HCT116 (cell line): ENCODE measurements at regions not wholly inside any gene's neighbourhood (a gene's known extent, or its start where the extent isn't known, plus 50 kb on each side); places are given as distances from the start of the nearest gene placed in this dataset.

Source experiments
- ATAC-seq: fragments of 200-7000 bp; cut with Tn5 transposase; 2 replicates; pipeline ENCODE4 v1.9.1; 2020; ENCODE audit warnings: mild to moderate bottlenecking, moderate library complexity
- BruUV-seq: library from RNA; stranded (reverse); fragments of 400-500 nt; replicated peaks from 2 replicates; lab custom pipeline; 2021; lab: Mats Ljungman, UMichigan
- CTCF ChIA-PET: fragments of 300-600 bp; sonication (Branson Sonifier 250); formaldehyde crosslinking; loops from one replicate; lab custom pipeline; 2021; ENCODE audit warnings: antibody characterized with exemption; lab: Charles Lee
- POLR2A ChIA-PET: fragments of 300-600, 350-600 bp; sonication (Branson Sonifier 250); formaldehyde crosslinking; loops from one replicate; lab custom pipeline; 2021; ENCODE audit warnings: antibody characterized with exemption; lab: Charles Lee
- RAD21 ChIA-PET, 2 experiments: fragments of 300-600 bp; sonication (Branson Sonifier 250); formaldehyde crosslinking; loops; one replicate each; lab custom pipeline; 2023; ENCODE audit warnings: low total read pairs in 2 of 2; ENCODE audit not compliant: uncharacterized antibody in 2 of 2, unreplicated experiment in 2 of 2, low non-redundant PET in 1 of 2; lab: Charles Lee
- DNase-seq: peaks from one replicate; pipeline ENCODE4 v3.0.0-alpha.2; 2010; ENCODE audit warnings: low read depth, low spot score
- H2AFZ ChIP-seq: fragments of 200-600 bp; shearing (Covaris generic), sonication (generic); 2 replicates; pipeline ENCODE4 v1.6.1; 2017; ENCODE audit warnings: low read depth, mixed run types, mixed read lengths, antibody characterized with exemption, low read length; ENCODE audit not compliant: poor library complexity, severe bottlenecking
- H3K27ac ChIP-seq: 2 replicates; pipeline ENCODE4 v1.5.1; 2012; ENCODE audit warnings: low read depth, low read length
- H3K27me3 ChIP-seq: fragments of 200-600 bp; sonication (generic); 2 replicates; pipeline ENCODE4 v1.6.1; 2016; ENCODE audit warnings: mixed run types, low read length, mixed read lengths; ENCODE audit not compliant: insufficient read depth
- H3K36me3 ChIP-seq, 2 experiments: fragments of 200-500 bp in 1 of 2; fragments of 200-600 bp in 1 of 2; sonication (Bioruptor generic) in 1 of 2; sonication (generic) in 1 of 2; 2 replicates each; pipeline versions ENCODE4 v1.5.1 to v1.6.1; 2014 to 2016; ENCODE audit warnings: low read length in 2 of 2, inconsistent platforms in 1 of 2, mixed read lengths in 1 of 2, mixed run types in 1 of 2; ENCODE audit not compliant: insufficient read depth in 2 of 2, control insufficient read depth in 1 of 2
- H3K4me1 ChIP-seq, 2 experiments: fragments of 200-600 bp in 1 of 2; sonication (generic) in 1 of 2; 2 replicates each; pipeline versions ENCODE4 v1.5.1 to v1.6.1; 2012 to 2017; ENCODE audit warnings: low read length in 2 of 2, inconsistent platforms in 1 of 2, mild to moderate bottlenecking in 1 of 2, mixed read lengths in 1 of 2, mixed run types in 1 of 2, moderate library complexity in 1 of 2; ENCODE audit not compliant: insufficient read depth in 2 of 2, control insufficient read depth in 1 of 2
- H3K4me2 ChIP-seq: fragments of 200-600 bp; sonication (generic); 2 replicates; pipeline ENCODE4 v1.6.1; 2017; ENCODE audit warnings: mixed run types, low read length, mixed read lengths
- H3K4me3 ChIP-seq, 2 experiments: fragments of 200-600 bp in 1 of 2; sonication (generic) in 1 of 2; replicated peaks in 1 of 2; 2 replicates each; pipeline ENCODE4 v1.5.1; 2011 to 2016; ENCODE audit warnings: low read length in 2 of 2, control low read depth in 1 of 2, low read depth in 1 of 2, mild to moderate bottlenecking in 1 of 2, mixed read lengths in 1 of 2, mixed run types in 1 of 2
- H3K79me2 ChIP-seq: fragments of 200-600 bp; sonication (generic); 2 replicates; pipeline ENCODE4 v1.6.1; 2017; ENCODE audit warnings: mild to moderate bottlenecking, mixed run types, low read length, moderate library complexity, mixed read lengths; ENCODE audit not compliant: insufficient read depth
- H3K9ac ChIP-seq: fragments of 200-600 bp; sonication (generic); 2 replicates; pipeline ENCODE4 v1.6.1; 2016; ENCODE audit warnings: low read length, mixed read lengths
- H3K9me2 ChIP-seq: fragments of 200-600 bp; sonication (generic), shearing (Covaris generic); 2 replicates; pipeline ENCODE4 v1.6.1; 2017; ENCODE audit warnings: mixed run types, mild to moderate bottlenecking, moderate library complexity; ENCODE audit not compliant: insufficient read depth
- H3K9me3 ChIP-seq, 2 experiments: fragments of 200-500 bp in 1 of 2; fragments of 200-600 bp in 1 of 2; sonication (Bioruptor generic) in 1 of 2; sonication (generic) in 1 of 2; 2 replicates each; pipeline ENCODE4 v1.6.1; 2014 to 2017; ENCODE audit warnings: low read length in 2 of 2, mixed read lengths in 2 of 2, inconsistent platforms in 1 of 2, low read depth in 1 of 2, mild to moderate bottlenecking in 1 of 2, mixed run types in 1 of 2, moderate library complexity in 1 of 2; ENCODE audit not compliant: control insufficient read depth in 1 of 2, insufficient read depth in 1 of 2
- H4K20me1 ChIP-seq: fragments of 200-600 bp; sonication (generic), shearing (Covaris generic); 2 replicates; pipeline ENCODE4 v1.6.1; 2017; ENCODE audit warnings: mixed run types, mild to moderate bottlenecking, moderate library complexity; ENCODE audit not compliant: insufficient read depth
- ATF3 ChIP-seq: IDR thresholded peaks from 2 replicates; pipeline ENCODE4 v1.6.1; 2012
- CTCF ChIP-seq, 3 experiments: fragments of 200-600 bp in 1 of 3; sonication (generic) in 1 of 3; IDR thresholded peaks in 2 of 3; conservative IDR thresholded peaks in 1 of 3; 2 replicates each; pipeline ENCODE4 v1.5.1; 2012 to 2017; ENCODE audit warnings: low read depth in 2 of 3, low read length in 2 of 3, antibody characterized with exemption in 1 of 3, borderline replicate concordance in 1 of 3, control low read depth in 1 of 3, mild to moderate bottlenecking in 1 of 3, mixed read lengths in 1 of 3, mixed run types in 1 of 3, moderate library complexity in 1 of 3; ENCODE audit not compliant: insufficient read depth in 1 of 3
- FOSL1 ChIP-seq: IDR thresholded peaks from 2 replicates; pipeline ENCODE4 v1.6.1; 2012; ENCODE audit warnings: low read depth
- ZBTB33 ChIP-seq: IDR thresholded peaks from 2 replicates; pipeline ENCODE4 v1.6.1; 2011; ENCODE audit warnings: mild to moderate bottlenecking, low read length, moderate library complexity; ENCODE audit not compliant: insufficient replicate concordance; ENCODE audit errors: extremely low read depth
- ZNF274 ChIP-seq: fragments of 200-500 bp; sonication (Bioruptor generic); IDR thresholded peaks from 2 replicates; pipeline ENCODE4 v1.6.1; 2014; ENCODE audit warnings: mild to moderate bottlenecking, low read depth, low read length, inconsistent platforms
- intact Hi-C: fragments of 100-400 bp; cut with micrococcal nuclease; formaldehyde crosslinking; loops from 2 replicates; pipeline ENCODE4 v1.10.0; 2022

- Histone ChIP-seq H3K9ac (no peak overlapping the region), H3K79me2 (no peaks in the 10 kb centered on the region), H2AFZ (no peak overlapping the region), H3K9me2 (no peaks in the 10 kb centered on the region)
- TF ChIP-seq CTCF (IDR thresholded peaks at IDR 0.05 in 2 of 3, conservative IDR thresholded peaks at IDR 0.05 in 1 of 3; ENCODE audit: borderline replicate concordance in 1 of 3, insufficient read depth in 1 of 3, low read depth in 2 of 3, low read length in 2 of 3) (no peak), ATF3 (no peak), FOSL1 (no peak), ZNF274 (no peak)
- TF ChIP-seq, all 23 proteins: peak for 0
- H3K27me3 ChIP-seq, result no peaks in the 10 kb centered on the region
- DNase-seq, result no peak
- POLR2A ChIA-PET, result no interaction called here
- H3K36me3 ChIP-seq, result no peaks in the 10 kb centered on the region
- H3K9me3 ChIP-seq, result no peaks in the 10 kb centered on the region; a peak in 1 of 4 replicates
- no peaks in the 10 kb centered on the region for H3K4me1 ChIP-seq
- no peak overlapping the region for H3K4me2 ChIP-seq
- RAD21 ChIA-PET, result no interaction called here
- no peaks in the 10 kb centered on the region for H4K20me1 ChIP-seq
- intact Hi-C loops, result no loop called here
- no TSS peak for BruUV-seq
- ATAC-seq, result no peak
- H3K4me3 ChIP-seq, result no peak overlapping the region
- no peak overlapping the region for H3K27ac ChIP-seq
- CTCF ChIA-PET, result no interaction called here
Measured at GRCh38 chr20:12874933-12875332, 133.8 kb upstream of the SPTLC3 start.

GRCh38 chr20:12875510-12875909 is 133.3 kb upstream of the SPTLC3 start:
- TF ChIP-seq ZBTB33, result no peak
- CTCF ChIA-PET, result no interaction called here

More at GRCh38 chr20:12875510-12875909, 133.3 kb upstream of the SPTLC3 start:
- no peaks in the 10 kb centered on the region for H3K27me3 ChIP-seq
- ChIA-PET RAD21 (no interaction called here), POLR2A (no interaction called here)
- no peaks in the 10 kb centered on the region for H3K36me3 ChIP-seq
- H3K9me3 ChIP-seq, result no peaks in the 10 kb centered on the region; a peak in 1 of 4 replicates
- H3K79me2 ChIP-seq, result no peaks in the 10 kb centered on the region
- DNase-seq (no peak), ATAC-seq (no peak)
- no peak overlapping the region for H3K27ac ChIP-seq
- no peak overlapping the region for H3K4me2 ChIP-seq
- no peak overlapping the region for H2AFZ ChIP-seq
- intact Hi-C loops, result no loop called here
- H3K9me2 ChIP-seq, result no peaks in the 10 kb centered on the region
- no peaks in the 10 kb centered on the region for H3K4me1 ChIP-seq
- no peak overlapping the region for H3K9ac ChIP-seq
- no peak overlapping the region for H3K4me3 ChIP-seq
- no peaks in the 10 kb centered on the region for H4K20me1 ChIP-seq
- no TSS peak for BruUV-seq
